ENCODE measurements at regions not wholly inside any gene's neighbourhood (a gene's known extent, or its start where the extent isn't known, plus 50 kb on each side); places are given as distances from the start of the nearest gene placed in this dataset.
"Not testable (repeated sequence)": the region's sequence is repeated elsewhere in the genome, so short reads cannot be mapped to it uniquely, and the experiment has no call there.

DNA sequence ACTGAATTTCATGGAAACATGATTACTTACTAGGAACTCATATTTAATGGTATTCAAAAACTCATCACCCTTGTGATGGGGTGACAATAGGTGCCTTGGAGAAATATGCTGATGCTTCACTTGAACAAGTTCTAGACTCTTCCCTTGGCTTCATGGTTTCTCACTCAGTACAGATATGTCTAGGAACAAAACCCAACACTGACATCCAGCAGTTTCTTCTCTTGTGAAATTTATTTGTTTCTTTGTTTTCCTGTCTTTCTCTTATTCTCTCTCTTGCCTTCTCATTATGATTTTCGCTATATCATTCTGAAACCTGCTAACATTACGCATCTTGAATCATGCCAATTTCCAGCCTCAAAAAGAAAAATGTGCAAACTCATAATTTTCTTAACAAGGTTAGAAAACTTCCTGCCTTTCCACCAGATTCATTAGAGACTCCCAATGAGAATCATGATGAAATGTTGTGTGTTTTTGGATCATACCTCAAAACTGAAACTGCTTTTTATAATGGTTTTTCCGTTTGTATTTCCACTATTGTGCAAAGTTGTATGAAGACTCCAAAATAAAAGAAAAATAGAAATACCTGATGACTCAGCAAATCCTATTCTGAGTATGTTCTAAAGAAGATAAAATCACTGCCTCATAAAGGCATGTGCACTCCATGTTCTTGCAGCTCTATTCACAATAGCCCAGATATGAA lies 1021.5 kb downstream of the TMEM121 start:
- Mint-ChIP-seq H3K4me1 (ENCODE audit: low read depth) (peaks cover 9% of the 10 kb centered on the region), H3K4me3 (ENCODE audit: low read depth) (no peak overlapping the region), H3K9me3 (no peaks in the 10 kb centered on the region), H3K27me3 (ENCODE audit: low read depth) (peaks cover 29% of the 10 kb centered on the region), H3K27ac (peak overlapping the region; percentile 7), H3K36me3 (ENCODE audit: low read depth) (no peaks in the 10 kb centered on the region)
- intact Hi-C loops (cut with micrococcal nuclease), result no loop called here
- DNase-seq (ENCODE audit: low spot score), result no peak

- Mint-ChIP-seq H3K27me3 (ENCODE audit: low read depth) (peaks cover 32% of the 10 kb centered on the region), H3K9me3 (no peaks in the 10 kb centered on the region), H3K27ac (no peak overlapping the region), H3K4me1 (ENCODE audit: low read depth) (peaks cover 9% of the 10 kb centered on the region), H3K4me3 (ENCODE audit: low read depth) (no peak overlapping the region), H3K36me3 (ENCODE audit: low read depth) (no peaks in the 10 kb centered on the region)
- intact Hi-C loops (cut with micrococcal nuclease), result no loop called here
- no peak for DNase-seq (ENCODE audit: low spot score)
Measured at GRCh38 chr14:106549064-106549463, 1022.7 kb downstream of the TMEM121 start.

- H3K4me1 Mint-ChIP-seq (ENCODE audit: low read depth), result peaks cover 9% of the 10 kb centered on the region
- no peak for DNase-seq (ENCODE audit: low spot score)
- H3K36me3 Mint-ChIP-seq (ENCODE audit: low read depth), result no peaks in the 10 kb centered on the region
- no peak overlapping the region for H3K27ac Mint-ChIP-seq
- no peaks in the 10 kb centered on the region for H3K9me3 Mint-ChIP-seq
- no peak overlapping the region for H3K4me3 Mint-ChIP-seq (ENCODE audit: low read depth)
- intact Hi-C loops (cut with micrococcal nuclease), result no loop called here
- peaks cover 33% of the 10 kb centered on the region for H3K27me3 Mint-ChIP-seq (ENCODE audit: low read depth)
Measured at GRCh38 chr14:106551265-106551664, 1024.9 kb downstream of the TMEM121 start.

GRCh38 chr14:106556211-106556610 lies 1029.8 kb downstream of the TMEM121 start:
- not testable (repeated sequence) for H3K4me1 Mint-ChIP-seq (ENCODE audit: low read depth); H3K27ac Mint-ChIP-seq
- intact Hi-C loops (cut with micrococcal nuclease), result loop anchor here (1.0 kb wide), 1 partner anchor 17 kb away; no protein-coding TSS in a partner anchor

DNA sequence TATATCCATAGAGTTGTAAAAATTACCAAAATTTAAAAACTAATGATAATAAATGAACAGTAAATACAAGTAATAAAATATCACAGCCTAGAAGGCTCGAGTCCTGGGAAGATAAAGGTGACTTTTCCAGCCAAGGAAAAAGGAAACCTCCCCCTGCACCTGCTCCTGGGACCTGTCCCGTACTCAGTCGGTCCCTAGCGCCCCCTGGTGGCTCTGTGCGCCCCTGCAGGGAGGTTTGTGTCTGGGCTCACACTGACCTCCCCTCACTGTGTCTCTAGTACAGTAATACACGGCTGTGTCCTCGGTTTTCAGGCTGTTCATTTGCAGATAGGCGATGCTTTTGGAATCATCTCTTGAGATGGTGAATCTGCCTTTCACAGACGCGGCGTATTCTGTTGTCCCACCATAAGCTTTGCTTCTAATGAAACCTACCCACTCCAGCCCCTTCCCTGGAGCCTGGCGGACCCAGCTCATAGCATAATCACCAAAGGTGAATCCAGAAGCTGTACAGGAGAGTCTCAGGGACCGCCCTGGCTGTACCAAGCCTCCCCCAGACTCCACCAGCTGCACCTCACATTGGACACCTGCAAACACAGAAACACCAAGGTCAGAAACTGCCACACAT lies 1030.4 kb downstream of the TMEM121 start:
- no peaks in the 10 kb centered on the region for H3K36me3 Mint-ChIP-seq (ENCODE audit: low read depth)

More at GRCh38 chr14:106556211-106556610, 1029.8 kb downstream of the TMEM121 start:
- H3K27me3 Mint-ChIP-seq (ENCODE audit: low read depth), result peaks cover 28% of the 10 kb centered on the region
- not testable (repeated sequence) for H3K4me3 Mint-ChIP-seq (ENCODE audit: low read depth); H3K36me3 Mint-ChIP-seq (ENCODE audit: low read depth); DNase-seq (ENCODE audit: low spot score); H3K9me3 Mint-ChIP-seq

GRCh38 chr14:106562451-106562850 lies 1036.1 kb downstream of the TMEM121 start:
- H3K4me3 Mint-ChIP-seq (ENCODE audit: low read depth), result no peak overlapping the region
- no peaks in the 10 kb centered on the region for H3K36me3 Mint-ChIP-seq (ENCODE audit: low read depth)
- no peak for DNase-seq (ENCODE audit: low spot score)
- H3K27ac Mint-ChIP-seq, result no peak overlapping the region
- peaks cover 39% of the 10 kb centered on the region for H3K27me3 Mint-ChIP-seq (ENCODE audit: low read depth)
- H3K9me3 Mint-ChIP-seq, result no peaks in the 10 kb centered on the region
- no peaks in the 10 kb centered on the region for H3K4me1 Mint-ChIP-seq (ENCODE audit: low read depth)
- intact Hi-C loops (cut with micrococcal nuclease), result no loop called here

More for the DNA sequence above, 1030.4 kb downstream of the TMEM121 start:
- Mint-ChIP-seq H3K27me3 (ENCODE audit: low read depth) (peaks cover 28% of the 10 kb centered on the region), H3K4me3 (ENCODE audit: low read depth) (no peak overlapping the region), H3K27ac (no peak overlapping the region), H3K9me3 (no peaks in the 10 kb centered on the region), H3K4me1 (ENCODE audit: low read depth) (no peaks in the 10 kb centered on the region)
- intact Hi-C loops (cut with micrococcal nuclease), result loop anchor here (1.0 kb wide), 1 partner anchor 17 kb away; no protein-coding TSS in a partner anchor
- peak; percentile 55 for DNase-seq (ENCODE audit: low spot score)

- H3K4me1 Mint-ChIP-seq (ENCODE audit: low read depth), result no peaks in the 10 kb centered on the region
- H3K27ac Mint-ChIP-seq, result no peak overlapping the region
- peaks cover 40% of the 10 kb centered on the region for H3K27me3 Mint-ChIP-seq (ENCODE audit: low read depth)
- intact Hi-C loops (cut with micrococcal nuclease), result no loop called here
- H3K9me3 Mint-ChIP-seq, result no peaks in the 10 kb centered on the region
- peak; percentile 58 for DNase-seq (ENCODE audit: low spot score)
- H3K4me3 Mint-ChIP-seq (ENCODE audit: low read depth), result no peak overlapping the region
- no peaks in the 10 kb centered on the region for H3K36me3 Mint-ChIP-seq (ENCODE audit: low read depth)
Measured at GRCh38 chr14:106564058-106564643, 1037.8 kb downstream of the TMEM121 start.

DNA sequence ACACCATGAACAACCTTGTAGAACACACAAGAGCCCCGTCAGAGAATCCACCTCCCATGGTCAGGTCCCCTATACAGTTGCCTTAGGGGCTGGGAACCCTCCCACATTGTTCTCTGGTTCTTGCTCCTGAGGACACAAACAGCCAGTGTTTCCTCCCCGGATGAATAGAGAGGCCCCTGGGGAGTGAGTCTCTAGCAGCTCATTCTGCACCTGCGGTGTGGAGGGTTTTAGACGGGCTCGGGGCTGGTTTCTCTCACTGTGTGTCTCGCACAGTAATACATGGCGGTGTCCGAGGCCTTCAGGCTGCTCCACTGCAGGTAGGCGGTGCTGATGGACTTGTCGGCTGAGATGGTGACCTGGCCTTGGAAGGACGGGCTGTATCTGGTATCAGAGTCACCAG lies 1052.1 kb downstream of the TMEM121 start:
- no peak overlapping the region for H3K27ac Mint-ChIP-seq
- no peaks in the 10 kb centered on the region for H3K9me3 Mint-ChIP-seq
- no peak overlapping the region for H3K4me3 Mint-ChIP-seq (ENCODE audit: low read depth)
- no peaks in the 10 kb centered on the region for H3K4me1 Mint-ChIP-seq (ENCODE audit: low read depth)
- H3K36me3 Mint-ChIP-seq (ENCODE audit: low read depth), result no peaks in the 10 kb centered on the region
- H3K27me3 Mint-ChIP-seq (ENCODE audit: low read depth), result peaks cover 16% of the 10 kb centered on the region
- DNase-seq (ENCODE audit: low spot score), result no peak
- intact Hi-C loops (cut with micrococcal nuclease), result no loop called here

- Mint-ChIP-seq H3K4me1 (ENCODE audit: low read depth) (no peaks in the 10 kb centered on the region), H3K27ac (no peak overlapping the region), H3K36me3 (ENCODE audit: low read depth) (no peaks in the 10 kb centered on the region), H3K9me3 (no peaks in the 10 kb centered on the region), H3K4me3 (ENCODE audit: low read depth) (no peak overlapping the region), H3K27me3 (ENCODE audit: low read depth) (peaks cover 12% of the 10 kb centered on the region)
- intact Hi-C loops (cut with micrococcal nuclease), result no loop called here
- DNase-seq (ENCODE audit: low spot score), result no peak
Measured at GRCh38 chr14:106579084-106579483, 1052.7 kb downstream of the TMEM121 start.

DNA sequence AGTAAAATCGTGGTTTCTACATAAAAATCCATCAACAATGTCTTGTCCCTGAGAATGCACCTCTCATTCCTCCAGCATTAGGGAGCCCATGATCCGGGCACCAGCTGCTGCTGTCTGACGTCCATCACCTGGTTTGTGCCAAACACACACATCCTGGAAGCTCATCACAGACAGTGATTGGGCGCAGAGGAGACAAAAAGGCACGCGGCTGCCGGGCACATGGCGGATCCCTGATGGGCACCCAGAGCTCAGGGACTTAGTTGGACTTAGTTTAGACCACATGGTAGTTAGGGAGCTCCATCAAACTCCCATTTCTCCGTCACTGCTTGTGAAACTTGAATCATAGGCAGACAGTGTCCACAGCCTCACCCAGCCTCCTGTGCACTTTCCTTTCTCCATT lies 1059.3 kb downstream of the TMEM121 start:
- intact Hi-C loops (cut with micrococcal nuclease), result no loop called here
- no peaks in the 10 kb centered on the region for H3K9me3 Mint-ChIP-seq
- H3K4me3 Mint-ChIP-seq (ENCODE audit: low read depth), result no peak overlapping the region
- H3K27ac Mint-ChIP-seq, result no peak overlapping the region
- H3K27me3 Mint-ChIP-seq (ENCODE audit: low read depth), result peaks cover 18% of the 10 kb centered on the region
- no peaks in the 10 kb centered on the region for H3K4me1 Mint-ChIP-seq (ENCODE audit: low read depth)
- no peak for DNase-seq (ENCODE audit: low spot score)
- H3K36me3 Mint-ChIP-seq (ENCODE audit: low read depth), result no peaks in the 10 kb centered on the region

DNA sequence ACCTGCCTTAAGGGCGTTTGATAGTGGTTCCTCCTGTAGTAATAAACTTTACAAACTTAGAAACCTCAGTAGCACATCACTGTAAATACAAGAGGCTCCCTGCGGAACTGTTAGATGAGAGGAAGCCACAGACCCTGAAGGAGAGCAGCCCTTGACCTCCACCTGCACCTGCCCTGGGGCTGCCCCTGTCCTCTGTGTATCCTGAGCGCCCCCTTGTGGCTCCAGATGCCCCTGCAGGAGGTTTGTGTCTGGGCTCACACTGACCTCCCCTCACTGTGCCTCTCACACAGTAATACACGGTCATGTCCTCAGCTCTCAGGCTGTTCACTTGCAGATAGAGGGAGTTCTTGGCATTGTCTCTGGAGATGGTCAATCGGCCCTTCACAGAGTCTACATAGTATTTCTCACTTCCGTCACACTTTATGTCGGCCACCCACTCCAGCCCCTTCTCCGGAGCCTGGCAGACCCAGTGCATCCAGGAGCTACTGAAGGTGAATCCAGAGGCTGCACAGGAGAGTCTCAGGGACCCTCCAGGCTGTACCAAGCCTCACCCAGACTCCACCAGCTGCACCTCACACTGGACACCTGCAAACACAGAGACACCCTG lies 1059.8 kb downstream of the TMEM121 start:
- Mint-ChIP-seq H3K27ac (no peak overlapping the region), H3K27me3 (ENCODE audit: low read depth) (peaks cover 21% of the 10 kb centered on the region), H3K9me3 (no peaks in the 10 kb centered on the region), H3K4me3 (ENCODE audit: low read depth) (no peak overlapping the region), H3K36me3 (ENCODE audit: low read depth) (no peaks in the 10 kb centered on the region), H3K4me1 (ENCODE audit: low read depth) (peaks cover 2% of the 10 kb centered on the region)
- intact Hi-C loops (cut with micrococcal nuclease), result no loop called here
- DNase-seq (ENCODE audit: low spot score), result peak; percentile 42

- peaks cover 35% of the 10 kb centered on the region for H3K27me3 Mint-ChIP-seq (ENCODE audit: low read depth)
- H3K9me3 Mint-ChIP-seq; intact Hi-C loops (cut with micrococcal nuclease); H3K27ac Mint-ChIP-seq; H3K36me3 Mint-ChIP-seq (ENCODE audit: low read depth); H3K4me1 Mint-ChIP-seq (ENCODE audit: low read depth); DNase-seq (ENCODE audit: low spot score); H3K4me3 Mint-ChIP-seq (ENCODE audit: low read depth): not testable (repeated sequence)
Measured at GRCh38 chr14:106591539-106591938, 1065.2 kb downstream of the TMEM121 start.

Measured in activated T-helper 2 cell treated with anti-CD3 and anti-CD28 coated beads, Interferon-gamma antibody, Interleukin-2, Interleukin-4, amounts not matched to agents 10 μg/mL and 5 μg/mL and 100 μg/mL, durations not matched to agents 14 hours and 24 hours and 36 hours (primary cell).